HG03025 (cell line): ENCODE measurements at regions not wholly inside any gene's neighbourhood (a gene's known extent, or its start where the extent isn't known, plus 50 kb on each side); places are given as distances from the start of the nearest gene placed in this dataset.
"Not testable (repeated sequence)": the region's sequence is repeated elsewhere in the genome, so short reads cannot be mapped to it uniquely, and the experiment has no call there.

Experiments
- ATAC-seq: cut with Tn5 transposase; IDR thresholded peaks from one replicate; pipeline ENCODE4 v1.9.1; 2021; ENCODE audit warnings: mild to moderate bottlenecking, moderate library complexity; ENCODE audit not compliant: unreplicated experiment, low FRiP score

- no peak for ATAC-seq
Measured at GRCh38 chr7:41579961-41580935, 122.6 kb downstream of the INHBA start.

- ATAC-seq: no peak
Measured at GRCh38 chr7:41578700-41579099, 124.2 kb downstream of the INHBA start.

- no peak for ATAC-seq
Measured at GRCh38 chr7:41576166-41576565, 126.7 kb downstream of the INHBA start.

- ATAC-seq: no peak
Measured at GRCh38 chr7:41574377-41574776, 128.5 kb downstream of the INHBA start.

- ATAC-seq: no peak
Measured at GRCh38 chr7:41573862-41574261, 129.0 kb downstream of the INHBA start.

- ATAC-seq: no peak
Measured at GRCh38 chr7:41573443-41573842, 129.4 kb downstream of the INHBA start.

GRCh38 chr7:41573015-41573414 lies 129.9 kb downstream of the INHBA start:
- no peak for ATAC-seq

GRCh38 chr7:41571573-41571972 lies 131.3 kb downstream of the INHBA start:
- ATAC-seq: no peak

GRCh38 chr7:41570766-41571165 lies 132.1 kb downstream of the INHBA start:
- no peak for ATAC-seq

- no peak for ATAC-seq
Measured at GRCh38 chr7:41568135-41568534, 134.8 kb downstream of the INHBA start.

GRCh38 chr7:41567731-41568114 lies 135.2 kb downstream of the INHBA start:
- ATAC-seq: no peak

GRCh38 chr7:41567031-41567730 lies 135.7 kb downstream of the INHBA start:
- no peak for ATAC-seq

GRCh38 chr7:41566581-41566980 lies 136.3 kb downstream of the INHBA start:
- ATAC-seq: no peak

GRCh38 chr7:41565655-41566054 lies 137.2 kb downstream of the INHBA start:
- no peak for ATAC-seq

- no peak for ATAC-seq
Measured at GRCh38 chr7:41559426-41559825, 143.5 kb downstream of the INHBA start.

GRCh38 chr7:41554481-41554880 lies 148.4 kb downstream of the INHBA start:
- ATAC-seq: no peak

- ATAC-seq: not testable (repeated sequence)
Measured at GRCh38 chr7:41550046-41550445, 152.8 kb downstream of the INHBA start.

- no peak for ATAC-seq
Measured at GRCh38 chr7:41544241-41544640, 158.6 kb downstream of the INHBA start.

GRCh38 chr7:41540601-41541000 lies 162.3 kb downstream of the INHBA start:
- ATAC-seq: no peak

GRCh38 chr7:41538810-41539724 lies 163.8 kb downstream of the INHBA start:
- ATAC-seq: no peak
